Transverse colon (tissue), 4 donors: ENCODE measurements at regions not wholly inside any gene's neighbourhood (a gene's known extent, or its start where the extent isn't known, plus 50 kb on each side); places are given as distances from the start of the nearest gene placed in this dataset.

Source experiments
- DNase-seq: peaks from one replicate; pipeline ENCODE4 v3.0.0-alpha.2; 2019
- H3K27ac ChIP-seq, 4 donors: fragments of 200-600 bp; sonication (generic); 2 replicates each; pipeline ENCODE4 v1.5.1; 2016 to 2018; ENCODE audit warnings: inconsistent platforms in 4 of 4
- H3K27me3 ChIP-seq: fragments of 200-600 bp; sonication (generic); 2 replicates; pipeline ENCODE4 v1.5.1; 2017; ENCODE audit warnings: inconsistent platforms
- H3K36me3 ChIP-seq, 4 donors: fragments of 200-600 bp; sonication (generic); 2 replicates each; pipeline ENCODE4 v1.5.1; 2017 to 2019; ENCODE audit warnings: inconsistent platforms in 4 of 4
- H3K4me1 ChIP-seq, 4 donors: fragments of 200-600 bp; sonication (generic); 2 replicates each; pipeline ENCODE4 v1.5.1; 2017 to 2020; ENCODE audit warnings: inconsistent platforms in 4 of 4
- H3K4me3 ChIP-seq, 4 donors: fragments of 200-600 bp; sonication (generic); 1 replicate in 1 of 4; 2 replicates in 3 of 4; pipeline versions ENCODE4 v1.5.1 to v1.6.1; 2017 to 2019; ENCODE audit warnings: inconsistent platforms in 4 of 4
- H3K9me3 ChIP-seq, 2 donors: fragments of 200-600 bp; sonication (generic); 2 replicates each; pipeline ENCODE4 v1.5.1; 2017 to 2019; ENCODE audit warnings: inconsistent platforms in 2 of 2
- EP300 ChIP-seq: sonication (generic); formaldehyde crosslinking; IDR thresholded peaks from one replicate; pipeline ENCODE4 v1.6.1; 2017; ENCODE audit warnings: antibody characterized with exemption, low read depth
- POLR2A ChIP-seq: fragments of 450-650 bp; IDR thresholded peaks from one replicate; pipeline ENCODE4 v1.6.1; 2016; ENCODE audit warnings: antibody characterized with exemption, mild to moderate bottlenecking, moderate library complexity
- POLR2AphosphoS5 ChIP-seq, 3 donors: sonication (generic); formaldehyde crosslinking; IDR thresholded peaks; one replicate each; pipeline ENCODE4 v1.6.1; 2016; ENCODE audit warnings: antibody characterized with exemption in 3 of 3
- WGBS, 2 donors: methylation state at CpG; one replicate each; pipeline ENCODE4 v1.1.5; 2018; ENCODE audit warnings: low coverage in 1 of 2; 5-methylcytosine and 5-hydroxymethylcytosine counted together
- in situ Hi-C, 4 donors: fragments of 200-750 bp; cut with MboI; loops; one replicate each; pipeline versions ENCODE4 v1.15.0 to v1.15.1; 2017; ENCODE audit warnings: low sequenced_read_pairs in 3 of 4, low pct_ligation_motif_present in 1 of 4, low pct_unique_long_range_greater_than_20kb in 1 of 4
- intact Hi-C: fragments of 100-400 bp; cut with DNase I; formaldehyde crosslinking; loops from one replicate; pipeline ENCODE4 v1.15.1; 2023; ENCODE audit warnings: low total_unique reads
- TF ChIP-seq, protein P1 (sequence below), 5 experiments: fragments of 200-600 bp in 3 of 5; fragments of 450-650 bp in 2 of 5; sonication (generic) in 3 of 5; IDR thresholded peaks; 1 replicate in 2 of 5; 2 replicates in 3 of 5; pipeline ENCODE4 v1.5.1; 2016 to 2017; ENCODE audit warnings: antibody characterized with exemption in 5 of 5, inconsistent platforms in 3 of 5, mild to moderate bottlenecking in 2 of 5, moderate library complexity in 1 of 5

DNA sequence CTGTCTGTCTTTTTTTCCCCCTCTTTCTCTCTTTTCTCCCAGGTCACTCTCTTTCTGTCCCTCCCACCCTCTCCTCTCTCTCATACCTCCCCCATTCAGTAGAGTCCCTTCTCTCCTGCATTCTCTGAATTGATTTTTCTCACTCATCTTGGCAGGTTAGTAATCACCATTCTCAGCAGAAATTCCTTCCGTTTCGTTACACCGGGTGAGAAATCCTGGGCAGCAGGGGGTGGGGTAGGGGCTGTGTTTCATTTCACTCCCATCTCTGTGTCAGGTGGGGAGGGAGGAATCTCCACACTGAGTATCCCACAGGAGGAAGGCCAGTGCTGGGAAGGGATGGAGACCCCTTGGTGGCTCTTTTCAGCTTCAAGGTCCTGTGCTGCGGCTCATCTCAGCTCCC lies 253.5 kb downstream of the MIAT start:
- H3K27ac ChIP-seq: no peak overlapping the region
- WGBS, 2 donors: 50 to 51% methylated on average over 1 to 4 of the region's 4 CpGs
- in situ Hi-C loops: no loop called here
- H3K4me1 ChIP-seq: no peaks in the 10 kb centered on the region
- H3K27me3 ChIP-seq: peaks cover 21% of the 10 kb centered on the region
- no peak overlapping the region for H3K4me3 ChIP-seq
- no peak for DNase-seq
- intact Hi-C loops: no loop called here
- H3K36me3 ChIP-seq: no peaks in the 10 kb centered on the region
- H3K9me3 ChIP-seq: no peaks in the 10 kb centered on the region
- TF ChIP-seq POLR2AphosphoS5 (IDR thresholded peaks at IDR 0.05) (no peak), EP300 (no peak), POLR2A (no peak)
- TF ChIP-seq, protein P1, sequence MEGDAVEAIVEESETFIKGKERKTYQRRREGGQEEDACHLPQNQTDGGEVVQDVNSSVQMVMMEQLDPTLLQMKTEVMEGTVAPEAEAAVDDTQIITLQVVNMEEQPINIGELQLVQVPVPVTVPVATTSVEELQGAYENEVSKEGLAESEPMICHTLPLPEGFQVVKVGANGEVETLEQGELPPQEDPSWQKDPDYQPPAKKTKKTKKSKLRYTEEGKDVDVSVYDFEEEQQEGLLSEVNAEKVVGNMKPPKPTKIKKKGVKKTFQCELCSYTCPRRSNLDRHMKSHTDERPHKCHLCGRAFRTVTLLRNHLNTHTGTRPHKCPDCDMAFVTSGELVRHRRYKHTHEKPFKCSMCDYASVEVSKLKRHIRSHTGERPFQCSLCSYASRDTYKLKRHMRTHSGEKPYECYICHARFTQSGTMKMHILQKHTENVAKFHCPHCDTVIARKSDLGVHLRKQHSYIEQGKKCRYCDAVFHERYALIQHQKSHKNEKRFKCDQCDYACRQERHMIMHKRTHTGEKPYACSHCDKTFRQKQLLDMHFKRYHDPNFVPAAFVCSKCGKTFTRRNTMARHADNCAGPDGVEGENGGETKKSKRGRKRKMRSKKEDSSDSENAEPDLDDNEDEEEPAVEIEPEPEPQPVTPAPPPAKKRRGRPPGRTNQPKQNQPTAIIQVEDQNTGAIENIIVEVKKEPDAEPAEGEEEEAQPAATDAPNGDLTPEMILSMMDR (IDR thresholded peaks at IDR 0.05): no peak

DNA sequence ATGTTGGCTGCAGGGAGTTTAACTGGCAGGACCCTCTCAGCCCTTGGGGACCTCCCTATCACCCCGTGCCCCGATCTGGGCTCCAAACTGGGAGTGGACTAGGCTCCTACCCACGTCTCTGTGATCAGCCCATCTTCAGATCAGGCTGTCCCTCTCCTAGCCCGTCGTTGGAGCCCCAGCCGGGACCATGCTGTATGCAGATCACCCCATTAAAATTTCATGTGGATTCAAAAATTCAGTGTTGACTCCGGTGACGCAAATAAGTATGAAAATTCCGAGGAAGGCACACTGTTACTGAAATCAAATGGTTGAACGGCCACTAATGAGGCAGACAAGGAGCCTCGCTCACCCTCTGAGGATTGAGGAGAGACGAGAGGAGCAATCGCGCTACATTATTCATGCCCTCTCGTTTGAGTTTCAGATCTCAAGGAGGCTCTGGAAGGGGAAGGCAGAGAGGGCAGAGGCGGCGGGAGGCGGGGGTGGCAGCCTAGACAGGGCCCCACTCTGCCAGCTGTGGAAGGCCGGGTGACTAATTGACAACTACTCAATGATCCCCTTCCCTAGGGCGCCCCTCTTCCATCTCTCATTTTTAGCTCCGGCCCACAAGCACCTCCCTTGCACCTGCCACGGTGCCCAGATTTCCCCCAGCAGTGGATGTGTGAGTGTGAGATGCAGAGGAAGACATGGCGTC lies 255.4 kb downstream of the MIAT start:
- Histone ChIP-seq H3K36me3 (no peaks in the 10 kb centered on the region), H3K9me3 (no peaks in the 10 kb centered on the region), H3K27ac (no peak overlapping the region), H3K4me1 (no peaks in the 10 kb centered on the region), H3K27me3 (peaks cover 21% of the 10 kb centered on the region), H3K4me3 (no peak overlapping the region)
- 39 to 53% methylated on average over 7 to 23 of the region's 23 CpGs for WGBS, 2 donors
- intact Hi-C loops (no loop called here), in situ Hi-C loops (no loop called here)
- TF ChIP-seq POLR2A: no peak
- no peak for TF ChIP-seq EP300
- TF ChIP-seq POLR2AphosphoS5 (IDR thresholded peaks at IDR 0.05): no peak
- TF ChIP-seq, protein P1 (IDR thresholded peaks at IDR 0.05): no peak
- no peak for DNase-seq

DNA sequence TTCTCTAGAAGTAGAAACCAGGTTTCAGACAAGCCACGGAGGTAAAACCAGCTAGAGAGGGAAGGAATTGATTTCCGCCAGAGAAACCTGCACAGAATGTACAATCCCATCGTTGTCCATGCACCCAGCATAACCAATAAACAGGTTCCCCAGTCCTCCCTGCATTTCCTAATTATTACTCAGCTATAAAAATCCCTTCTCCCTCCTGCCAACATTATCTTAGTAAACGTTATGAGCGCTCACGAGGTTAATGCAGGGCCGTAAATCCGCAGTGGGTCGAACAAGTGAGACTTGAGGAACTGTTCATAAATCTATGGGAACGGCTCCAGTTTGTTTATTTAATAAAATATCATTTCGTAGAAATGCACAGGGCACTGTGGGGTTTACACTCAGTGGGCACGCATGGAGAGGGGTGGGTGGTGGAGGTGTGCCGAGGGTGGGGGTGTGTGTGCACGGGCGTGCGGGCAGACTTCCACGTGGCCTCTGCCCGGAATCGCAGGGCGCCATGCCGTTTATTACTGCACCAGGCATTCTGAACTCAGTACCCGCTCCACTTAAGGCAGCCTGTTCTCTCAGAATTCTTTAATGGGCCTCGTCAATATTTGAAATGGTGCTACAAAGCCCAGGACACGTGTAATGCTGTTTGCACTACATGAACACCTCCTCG lies 257.3 kb downstream of the MIAT start:
- in situ Hi-C loops: no loop called here
- Histone ChIP-seq H3K36me3 (no peaks in the 10 kb centered on the region), H3K27me3 (peaks cover 21% of the 10 kb centered on the region), H3K4me1 (no peaks in the 10 kb centered on the region), H3K9me3 (no peaks in the 10 kb centered on the region), H3K4me3 (no peak overlapping the region), H3K27ac (no peak overlapping the region)
- no peak for DNase-seq
- WGBS, 2 donors: 47 to 61% methylated on average over 7 to 25 of the region's 25 CpGs
- intact Hi-C loops: no loop called here
- TF ChIP-seq POLR2A (no peak), EP300 (no peak)

DNA sequence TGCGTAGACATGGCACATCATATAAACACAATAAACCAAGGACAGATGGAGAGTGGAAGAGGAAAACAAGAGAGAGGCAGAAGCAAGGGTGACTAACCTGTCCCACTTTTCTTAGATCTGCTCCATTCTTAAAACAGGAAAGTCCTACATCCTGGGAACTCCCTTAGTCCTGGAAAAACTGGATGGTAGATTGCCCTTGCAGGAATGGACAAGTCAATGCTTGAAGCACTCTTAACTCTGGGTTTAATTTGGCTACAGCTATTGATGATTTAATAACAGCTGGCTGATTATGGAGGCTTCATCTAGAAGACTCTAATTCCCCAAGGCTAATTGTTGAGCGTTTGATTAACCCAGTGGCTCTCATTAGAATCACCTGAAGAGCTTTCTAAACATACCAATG lies 258.8 kb downstream of the MIAT start:
- H3K4me1 ChIP-seq: no peaks in the 10 kb centered on the region
- intact Hi-C loops: no loop called here
- no peaks in the 10 kb centered on the region for H3K9me3 ChIP-seq
- TF ChIP-seq EP300 (no peak), POLR2AphosphoS5 (IDR thresholded peaks at IDR 0.05) (no peak), POLR2A (no peak)
- TF ChIP-seq, protein P1 (IDR thresholded peaks at IDR 0.05): no peak
- no peak overlapping the region for H3K4me3 ChIP-seq
- in situ Hi-C loops: no loop called here
- no peak for DNase-seq
- no peaks in the 10 kb centered on the region for H3K36me3 ChIP-seq
- peaks cover 18% of the 10 kb centered on the region for H3K27me3 ChIP-seq
- H3K27ac ChIP-seq: no peak overlapping the region
- 77 to 83% methylated on average over 1 to 2 of the region's 2 CpGs for WGBS, 2 donors
